Stimulated activated CD4-positive, alpha-beta T cell treated with anti-CD3 and anti-CD28 coated beads, Interleukin-1b, Interleukin-23, amount 100 ng/mL, for 4 hours (primary cell): ENCODE measurements at regions not wholly inside any gene's neighbourhood (a gene's known extent, or its start where the extent isn't known, plus 50 kb on each side); places are given as distances from the start of the nearest gene placed in this dataset.
"Not testable (repeated sequence)": the region's sequence is repeated elsewhere in the genome, so short reads cannot be mapped to it uniquely, and the experiment has no call there.

Experiments
- DNase-seq, 2 donors: peaks; one replicate each; pipeline ENCODE4 v3.0.0-alpha.2; 2020; ENCODE audit warnings: low read depth in 2 of 2

DNA sequence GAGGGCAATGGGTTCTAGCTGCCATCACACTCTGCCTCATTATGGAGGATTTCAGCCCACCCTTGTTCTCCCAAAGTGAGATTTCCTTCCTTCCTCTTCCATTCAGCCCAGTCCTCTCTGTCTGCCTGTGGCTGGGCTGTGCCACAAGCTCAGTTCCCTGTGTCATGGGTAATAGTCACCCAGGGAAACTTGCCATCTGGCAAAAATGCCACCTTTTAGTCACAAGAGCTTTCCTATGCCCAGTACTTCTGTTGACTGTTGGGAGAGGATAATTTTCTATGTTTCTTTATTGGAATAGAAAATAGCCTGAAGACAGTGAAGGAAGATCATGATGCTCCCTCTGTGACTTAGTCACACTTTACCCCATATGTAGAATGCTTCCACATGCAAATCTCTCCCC is 71.4 kb downstream of the TLR4 start:
- DNase-seq = no peak

GRCh38 chr9:117777823-117778222 is 73.6 kb downstream of the TLR4 start:
- no peak for DNase-seq

DNA sequence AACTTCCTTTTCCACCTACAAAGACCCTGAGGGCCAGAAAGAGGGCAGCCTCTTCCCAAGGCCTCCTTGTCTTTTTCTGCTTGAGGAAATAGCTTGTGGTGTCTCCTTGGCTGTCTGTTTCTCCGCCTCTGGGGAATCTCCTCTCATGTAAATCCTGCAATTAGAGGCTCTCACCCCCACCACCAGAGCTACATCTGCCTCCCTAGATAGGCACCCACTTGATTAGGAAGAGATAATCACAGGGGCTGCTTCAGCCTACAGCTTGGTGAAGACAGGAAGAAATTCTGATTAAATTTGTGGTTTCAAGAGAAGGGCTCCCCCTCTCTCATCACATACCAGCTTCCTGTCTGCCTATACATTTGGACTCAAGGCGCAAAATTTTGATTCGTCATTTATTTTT is 75.6 kb downstream of the TLR4 start:
- no peak for DNase-seq

GRCh38 chr9:117782931-117783788 is 79.0 kb downstream of the TLR4 start:
- peak; percentile 10 to 12 for DNase-seq

DNA sequence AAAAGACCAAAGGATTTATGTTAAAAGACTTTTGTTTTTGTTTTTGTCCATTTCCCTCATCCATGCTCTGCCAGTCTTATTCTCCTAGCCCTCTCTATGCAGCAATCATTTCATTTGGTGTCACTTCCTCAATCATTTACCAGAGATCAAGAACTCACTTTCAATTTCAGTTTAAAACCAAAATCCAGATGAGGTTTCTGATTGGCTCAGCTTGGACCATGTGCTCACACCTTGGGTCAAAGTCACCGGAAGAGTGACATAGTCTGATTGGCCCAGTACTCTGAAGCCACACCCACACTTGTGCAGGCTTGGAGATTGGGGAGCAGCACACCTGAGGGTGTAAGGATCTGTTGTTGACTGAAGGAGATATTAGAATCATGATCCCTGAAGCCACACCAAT is 79.6 kb downstream of the TLR4 start:
- peak in 1 of 2 donors; percentile 3 for DNase-seq

DNA sequence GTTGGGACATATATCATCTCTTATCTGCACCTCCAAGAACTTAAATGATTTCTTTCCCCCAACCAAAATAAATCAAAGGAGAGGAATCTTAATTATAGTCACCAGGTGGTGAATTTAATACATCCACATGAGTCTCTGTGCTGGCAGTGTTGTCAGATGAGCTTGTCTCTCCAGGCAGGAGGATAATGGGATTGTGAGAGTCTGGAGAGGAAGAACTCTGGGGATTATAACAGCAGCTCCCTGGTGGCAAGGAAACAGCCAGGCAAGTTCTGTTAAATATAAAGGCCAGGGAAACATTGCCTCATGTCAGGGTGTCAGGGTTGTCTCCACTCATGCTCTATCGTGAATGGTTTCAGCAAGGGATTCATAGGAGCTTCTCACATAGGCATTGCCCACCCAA is 80.8 kb downstream of the TLR4 start:
- no peak for DNase-seq

- DNase-seq = no peak
These were observed 83.5 kb downstream of the TLR4 start for GRCh38 chr9:117787746-117788145.

- DNase-seq = no peak
These were observed 91.1 kb downstream of the TLR4 start for GRCh38 chr9:117795271-117795670.

- DNase-seq = no peak
These were observed 92.5 kb downstream of the TLR4 start for GRCh38 chr9:117796681-117797080.

- no peak for DNase-seq
These were observed 96.2 kb downstream of the TLR4 start for GRCh38 chr9:117800389-117800788.

DNA sequence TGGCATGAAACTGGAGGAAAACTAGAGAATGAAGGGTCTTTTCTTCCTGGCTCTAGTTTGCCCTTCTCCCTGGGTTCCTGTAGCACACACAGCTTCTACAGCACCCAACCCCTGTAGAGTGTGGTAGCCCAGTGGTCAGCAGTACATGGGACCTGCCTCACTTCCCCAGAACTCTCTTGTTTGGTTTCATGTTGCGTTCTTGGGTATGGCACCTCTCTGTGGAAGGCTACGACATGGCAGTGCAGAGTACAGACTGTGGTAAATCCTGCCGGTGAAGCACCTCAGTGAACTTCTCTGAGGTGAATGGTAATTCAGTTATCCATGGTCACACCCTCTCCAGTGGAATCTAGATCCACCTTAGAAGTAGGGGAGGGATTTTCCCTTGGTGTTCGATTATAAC is 105.5 kb downstream of the TLR4 start:
- no peak for DNase-seq

DNA sequence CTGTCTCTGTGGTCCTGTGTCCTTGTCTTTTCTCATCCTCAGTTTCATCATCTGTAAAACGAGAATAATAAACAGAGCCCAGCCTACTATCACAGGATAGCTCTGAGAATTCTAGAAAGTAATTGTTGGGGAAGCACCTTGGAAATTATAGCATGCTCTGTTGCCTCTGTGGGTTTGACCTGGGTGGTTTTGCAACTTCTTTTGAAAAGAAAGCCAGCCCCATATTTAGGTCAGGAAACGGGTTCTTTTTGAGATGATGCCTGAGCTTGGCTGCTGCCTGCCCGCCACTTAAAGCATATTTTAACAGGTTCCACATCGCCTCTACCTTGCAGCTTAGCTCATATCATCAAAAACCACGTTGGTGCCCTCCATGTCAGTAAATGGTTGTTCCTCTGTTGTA is 111.1 kb downstream of the TLR4 start:
- no peak for DNase-seq

- no peak for DNase-seq
These were observed 111.7 kb downstream of the TLR4 start for GRCh38 chr9:117815948-117816347.

DNA sequence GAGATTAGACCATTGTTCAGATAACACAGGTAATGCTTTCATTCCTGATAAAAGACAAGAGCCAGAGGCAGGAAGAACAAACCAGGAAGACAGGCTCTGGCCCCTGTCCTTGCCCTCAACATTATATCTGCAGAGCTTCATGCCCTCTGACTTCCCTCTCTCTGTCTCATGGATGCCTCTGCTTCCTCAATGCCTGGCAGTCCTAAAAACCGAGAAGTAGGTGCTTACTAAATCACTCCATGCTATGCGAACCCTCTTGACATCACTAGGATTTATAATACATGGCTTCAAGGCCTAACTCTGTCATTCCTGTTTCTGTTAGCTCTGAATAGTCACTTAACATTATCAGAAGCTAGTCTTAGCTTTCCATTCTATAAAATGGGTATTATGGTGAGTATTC is 117.8 kb downstream of the TLR4 start:
- DNase-seq = no peak

GRCh38 chr9:117823576-117823975 is 119.4 kb downstream of the TLR4 start:
- no peak for DNase-seq

DNA sequence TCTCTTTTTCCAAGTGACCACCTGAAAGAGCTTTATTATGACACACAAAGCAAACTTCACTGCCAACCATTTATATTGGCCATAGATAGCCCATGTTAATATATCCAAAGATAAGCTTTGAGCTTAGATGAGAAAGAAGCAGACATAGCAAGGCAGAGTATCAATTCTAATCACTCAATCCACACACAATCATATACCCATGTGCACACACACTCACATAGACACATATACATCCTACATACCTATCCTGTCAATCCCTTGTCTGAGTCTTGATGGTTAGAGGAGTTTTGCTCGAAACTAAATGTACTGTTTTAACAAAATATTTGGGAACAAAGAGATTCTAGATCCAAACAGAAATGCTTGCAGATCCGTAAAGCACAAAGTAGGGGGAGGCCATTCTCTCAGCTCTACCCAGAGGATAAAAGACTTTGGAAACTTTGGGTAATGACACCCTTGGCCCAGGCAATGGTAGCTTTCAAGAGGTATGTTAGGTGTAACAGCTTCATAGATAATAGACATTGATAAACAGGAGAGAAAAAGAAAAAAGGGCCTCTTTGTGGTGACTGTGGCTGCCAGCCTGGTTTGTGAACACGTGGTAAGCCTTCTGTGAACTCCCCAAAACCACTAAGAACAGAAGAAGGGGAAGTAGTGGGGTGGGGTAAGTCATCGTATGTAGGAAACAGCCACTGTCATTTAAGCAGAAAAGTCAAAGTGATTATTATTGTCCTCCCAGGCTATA is 121.6 kb downstream of the TLR4 start:
- peak; percentile 1 to 12 for DNase-seq

GRCh38 chr9:117826837-117827236 is 122.6 kb downstream of the TLR4 start:
- no peak for DNase-seq

DNA sequence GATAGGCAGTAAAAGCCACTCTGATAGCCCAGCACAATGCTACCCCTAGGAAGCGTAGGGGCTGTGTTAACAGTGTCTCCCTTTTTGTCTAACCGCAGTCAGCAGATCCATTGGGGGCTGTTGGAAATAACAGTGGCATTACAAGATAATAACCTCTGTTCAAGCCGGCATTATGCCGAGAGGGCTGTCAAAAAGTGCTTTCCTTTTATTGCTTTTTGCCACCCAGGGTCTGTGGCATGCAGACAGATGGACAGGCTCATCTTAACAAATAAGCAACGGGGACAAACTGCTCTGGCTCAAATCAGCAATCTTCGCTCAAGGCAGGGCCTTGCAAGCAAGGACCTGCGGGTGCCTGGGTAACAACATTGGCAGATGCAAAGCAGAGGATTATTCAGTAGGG is 123.3 kb downstream of the TLR4 start:
- DNase-seq = no peak

GRCh38 chr9:117828466-117828865 is 124.3 kb downstream of the TLR4 start:
- DNase-seq = no peak

DNA sequence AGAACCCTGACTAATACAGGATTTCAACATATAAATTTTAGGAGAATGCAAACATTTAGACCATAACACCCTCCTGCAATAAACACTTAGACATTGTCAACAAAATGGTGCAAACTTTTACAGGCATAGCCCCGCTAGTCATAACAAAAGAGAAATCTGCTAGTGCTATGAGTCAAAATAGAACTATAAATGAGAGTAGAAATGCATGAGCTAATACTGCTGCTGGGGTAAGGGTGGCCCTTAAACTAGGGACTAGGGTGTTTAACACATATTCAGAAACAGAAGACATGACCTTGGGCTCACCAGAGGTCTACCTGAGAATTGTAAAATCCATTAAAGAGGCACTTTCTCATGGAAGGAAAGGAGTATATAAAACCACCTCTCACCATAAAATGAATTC is 131.6 kb downstream of the TLR4 start:
- no peak for DNase-seq

GRCh38 chr9:117839862-117840261 is 135.7 kb downstream of the TLR4 start:
- DNase-seq = no peak

DNA sequence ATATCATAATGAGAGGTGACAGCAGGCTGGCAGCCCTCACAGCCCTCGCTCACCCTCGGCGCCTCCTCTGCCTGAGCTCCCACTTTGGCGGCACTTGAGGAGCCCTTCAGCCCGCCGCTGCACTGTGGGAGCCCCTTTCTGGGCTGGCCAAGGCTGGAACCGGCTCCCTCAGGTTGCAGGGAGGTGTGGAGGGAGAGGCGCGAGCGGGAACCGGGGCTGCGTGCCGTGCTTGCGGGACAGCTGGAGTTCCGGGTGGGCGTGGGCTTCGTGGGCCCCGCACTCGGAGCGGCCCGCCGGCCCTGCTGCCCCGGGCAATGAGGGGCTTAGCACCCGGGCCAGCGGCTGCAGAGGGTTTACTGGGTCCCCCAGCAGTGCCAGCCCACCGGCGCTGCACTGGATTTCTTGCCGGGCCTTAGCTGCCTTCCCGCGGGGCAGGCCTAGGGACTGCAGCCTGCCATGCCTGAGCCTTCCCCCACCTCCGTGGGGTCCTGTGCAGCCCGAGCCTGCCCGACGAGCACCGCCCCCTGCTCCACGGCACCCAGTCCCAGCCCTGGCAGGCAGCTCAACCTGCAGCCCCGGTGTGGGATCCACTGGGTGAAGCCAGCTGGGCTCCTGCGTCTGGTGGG is 147.7 kb downstream of the TLR4 start:
- not testable (repeated sequence) for DNase-seq

DNA sequence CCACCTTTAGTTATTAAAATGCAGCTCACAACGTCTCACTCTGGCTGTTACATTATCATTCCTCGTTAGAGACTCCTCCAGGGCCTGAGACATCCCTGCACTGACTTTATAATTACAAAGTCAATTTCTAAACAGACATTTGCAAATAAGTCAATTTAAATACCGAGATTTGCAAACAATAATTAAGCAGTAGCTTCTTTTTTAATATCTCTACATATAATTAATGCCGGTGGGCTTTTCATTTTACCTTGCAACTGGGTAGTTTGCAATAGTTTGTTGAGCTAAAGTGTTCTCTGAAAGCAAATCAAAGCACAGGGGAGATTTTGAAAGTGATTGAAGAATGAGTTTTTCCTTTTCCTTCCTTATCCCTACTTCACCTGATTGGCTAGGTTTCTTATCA is 154.4 kb downstream of the TLR4 start:
- DNase-seq = no peak
